Stomach (tissue), 8 donors: ENCODE measurements at regions not wholly inside any gene's neighbourhood (a gene's known extent, or its start where the extent isn't known, plus 50 kb on each side); places are given as distances from the start of the nearest gene placed in this dataset.

Source experiments
- DNase-seq, 2 donors: peaks; one replicate each; pipeline versions ENCODE4 v3.0.0 to v3.0.0-alpha.2; 2013 to 2019
- H3K27ac ChIP-seq, 5 donors: fragments of 200-600 bp in 4 of 5; sonication (generic) in 4 of 5; one replicate each; pipeline ENCODE4 v1.5.1; 2013 to 2019; ENCODE audit warnings: mild to moderate bottlenecking in 1 of 5, moderate library complexity in 1 of 5
- H3K27me3 ChIP-seq, 3 donors: fragments of 200-600 bp; sonication (generic); one replicate each; pipeline ENCODE4 v1.5.1; 2017 to 2019; ENCODE audit warnings: mixed run types in 1 of 3
- H3K36me3 ChIP-seq, 4 donors: fragments of 200-600 bp; sonication (generic); 1 replicate in 3 of 4; 2 replicates in 1 of 4; pipeline ENCODE4 v1.5.1; 2016 to 2019
- H3K4me1 ChIP-seq, 4 donors: fragments of 200-600 bp; sonication (generic); one replicate each; pipeline ENCODE4 v1.5.1; 2016 to 2019
- H3K4me3 ChIP-seq, 4 donors: fragments of 200-600 bp; sonication (generic) in 3 of 4; one replicate each; pipeline ENCODE4 v1.5.1; 2016 to 2019; ENCODE audit warnings: mild to moderate bottlenecking in 1 of 4
- H3K9me3 ChIP-seq, 4 donors: fragments of 200-600 bp; sonication (generic); one replicate each; pipeline ENCODE4 v1.5.1; 2016 to 2019
- EP300 ChIP-seq: sonication (generic); formaldehyde crosslinking; IDR thresholded peaks from one replicate; pipeline ENCODE4 v1.6.1; 2017; ENCODE audit warnings: antibody characterized with exemption
- POLR2A ChIP-seq, 4 donors: fragments of 450-650 bp; IDR thresholded peaks; one replicate each; pipeline ENCODE4 v1.6.1; 2016; ENCODE audit warnings: antibody characterized with exemption in 4 of 4, control low read depth in 2 of 4, mild to moderate bottlenecking in 1 of 4, moderate library complexity in 1 of 4
- POLR2AphosphoS5 ChIP-seq, 3 donors: sonication (generic); formaldehyde crosslinking; IDR thresholded peaks; one replicate each; pipeline ENCODE4 v1.6.1; 2016; ENCODE audit warnings: antibody characterized with exemption in 3 of 3
- WGBS, 5 donors: extraction: QIAGEN DNeasy Blood & Tissue Kit in 3 of 5; methylation state at CpG; one replicate each; pipeline versions ENCODE4 v1.1.5 to v1.1.7; 2013 to 2018; 5-methylcytosine and 5-hydroxymethylcytosine counted together
- intact Hi-C: fragments of 100-400 bp; cut with DNase I; formaldehyde crosslinking; loops from one replicate; pipeline ENCODE4 v1.15.1; 2023; ENCODE audit warnings: low total_unique reads
- TF ChIP-seq, protein P1 (sequence below), 7 experiments: fragments of 450-650 bp in 4 of 7; fragments of 200-600 bp in 3 of 7; sonication (generic) in 3 of 7; IDR thresholded peaks; one replicate each; pipeline ENCODE4 v1.5.1; 2016 to 2019; ENCODE audit warnings: antibody characterized with exemption in 7 of 7, control low read depth in 2 of 7, mild to moderate bottlenecking in 1 of 7
- donor health status: healthy with polysubstance abuse.
- donor health status: Bipolar disorder and iron deficiency.
- donor health status: healthy.

DNA sequence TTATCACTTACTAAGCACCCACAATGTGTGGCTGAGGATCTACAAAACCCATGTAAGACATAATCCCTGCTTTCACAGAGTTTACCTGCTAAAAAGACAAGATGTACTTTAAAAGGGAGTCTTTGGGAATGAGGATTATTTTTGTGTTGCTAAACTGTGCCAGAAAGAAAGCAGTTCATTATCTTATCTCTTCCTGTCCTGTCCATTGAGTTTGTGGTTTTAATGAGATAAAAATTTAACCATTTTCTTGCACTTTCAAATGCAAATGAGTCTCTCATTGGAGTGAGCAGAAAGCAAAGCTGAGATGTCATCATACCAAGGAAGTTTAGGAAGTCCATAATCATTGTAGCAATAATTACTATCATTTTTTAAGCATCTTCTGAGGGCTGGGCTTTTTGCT lies 231.2 kb upstream of the ADAMTS9 start:
- H3K4me1 ChIP-seq: peaks cover 0 to 15% (median 3%) of the 10 kb centered on the region in 4 donors
- intact Hi-C loops: no loop called here
- no peaks in the 10 kb centered on the region for H3K36me3 ChIP-seq
- H3K27ac ChIP-seq: no peak overlapping the region
- H3K27me3 ChIP-seq: no peaks in the 10 kb centered on the region
- no peak for DNase-seq
- H3K9me3 ChIP-seq: no peaks in the 10 kb centered on the region
- TF ChIP-seq EP300 (no peak), POLR2AphosphoS5 (IDR thresholded peaks at IDR 0.05) (no peak), POLR2A (IDR thresholded peaks at IDR 0.05) (no peak)
- TF ChIP-seq, protein P1, sequence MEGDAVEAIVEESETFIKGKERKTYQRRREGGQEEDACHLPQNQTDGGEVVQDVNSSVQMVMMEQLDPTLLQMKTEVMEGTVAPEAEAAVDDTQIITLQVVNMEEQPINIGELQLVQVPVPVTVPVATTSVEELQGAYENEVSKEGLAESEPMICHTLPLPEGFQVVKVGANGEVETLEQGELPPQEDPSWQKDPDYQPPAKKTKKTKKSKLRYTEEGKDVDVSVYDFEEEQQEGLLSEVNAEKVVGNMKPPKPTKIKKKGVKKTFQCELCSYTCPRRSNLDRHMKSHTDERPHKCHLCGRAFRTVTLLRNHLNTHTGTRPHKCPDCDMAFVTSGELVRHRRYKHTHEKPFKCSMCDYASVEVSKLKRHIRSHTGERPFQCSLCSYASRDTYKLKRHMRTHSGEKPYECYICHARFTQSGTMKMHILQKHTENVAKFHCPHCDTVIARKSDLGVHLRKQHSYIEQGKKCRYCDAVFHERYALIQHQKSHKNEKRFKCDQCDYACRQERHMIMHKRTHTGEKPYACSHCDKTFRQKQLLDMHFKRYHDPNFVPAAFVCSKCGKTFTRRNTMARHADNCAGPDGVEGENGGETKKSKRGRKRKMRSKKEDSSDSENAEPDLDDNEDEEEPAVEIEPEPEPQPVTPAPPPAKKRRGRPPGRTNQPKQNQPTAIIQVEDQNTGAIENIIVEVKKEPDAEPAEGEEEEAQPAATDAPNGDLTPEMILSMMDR (IDR thresholded peaks at IDR 0.05): no peak
- H3K4me3 ChIP-seq: no peak overlapping the region

DNA sequence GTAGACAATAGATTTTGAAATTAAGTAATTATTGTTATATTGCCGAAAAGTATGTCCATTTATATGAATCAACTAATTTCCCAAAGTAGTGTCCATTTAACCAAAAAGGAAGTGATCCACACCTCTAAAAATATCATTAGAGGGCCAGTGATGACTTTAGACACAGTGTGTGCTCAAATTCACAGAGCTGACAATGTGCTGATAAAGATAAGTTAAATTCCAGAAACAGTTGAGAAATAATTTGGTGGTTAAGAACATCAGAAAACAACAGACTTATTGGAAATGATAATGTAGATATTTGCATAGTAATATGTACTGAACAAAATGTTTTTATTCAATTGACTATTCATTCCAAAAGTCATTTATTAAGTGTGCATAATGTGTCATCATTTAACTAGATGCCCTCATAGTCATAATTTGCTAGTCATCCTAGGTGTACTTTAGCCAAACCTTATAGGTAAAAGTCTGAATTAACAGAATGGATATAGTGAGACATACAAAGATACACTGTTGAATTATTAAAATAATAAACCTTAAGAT lies 230.2 kb upstream of the ADAMTS9 start:
- TF ChIP-seq POLR2A (IDR thresholded peaks at IDR 0.05): no peak
- no peak for TF ChIP-seq EP300
- TF ChIP-seq, protein P1 (IDR thresholded peaks at IDR 0.05): no peak
- TF ChIP-seq POLR2AphosphoS5 (IDR thresholded peaks at IDR 0.05): no peak
- Histone ChIP-seq H3K27me3 (no peaks in the 10 kb centered on the region), H3K27ac (no peak overlapping the region), H3K9me3 (no peaks in the 10 kb centered on the region), H3K4me3 (no peak overlapping the region), H3K36me3 (no peaks in the 10 kb centered on the region), H3K4me1 (peaks cover 0 to 15% (median 3%) of the 10 kb centered on the region in 4 donors)
- intact Hi-C loops: no loop called here
- 78 to 93% (median 90%) methylated on average over 1 of the region's 1 CpG for WGBS, 5 donors
- no peak for DNase-seq

DNA sequence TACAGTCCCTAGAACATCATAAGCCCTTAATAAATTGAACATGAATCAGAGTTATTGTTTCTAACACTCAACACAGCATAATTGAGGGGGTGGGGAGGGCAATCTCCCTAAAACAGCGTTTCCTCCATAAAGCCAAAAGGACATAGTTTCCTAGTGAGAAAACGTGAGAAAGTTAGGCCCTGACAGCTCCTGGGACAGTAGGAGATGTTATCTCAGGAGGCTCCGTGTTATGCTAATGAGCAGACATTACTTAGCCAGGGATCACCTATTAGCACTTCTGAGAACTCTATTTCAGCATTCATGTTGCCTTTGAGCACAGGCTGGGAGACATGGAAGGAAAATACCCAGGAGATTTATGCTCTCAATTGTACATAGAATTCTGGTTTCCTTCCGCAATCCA lies 229.1 kb upstream of the ADAMTS9 start:
- Histone ChIP-seq H3K4me3 (no peak overlapping the region), H3K27ac (peak overlapping the region in 2 of 5 donors; percentile 30 to 53), H3K9me3 (no peaks in the 10 kb centered on the region), H3K27me3 (no peaks in the 10 kb centered on the region), H3K36me3 (no peaks in the 10 kb centered on the region), H3K4me1 (peaks cover 0 to 15% (median 3%) of the 10 kb centered on the region in 4 donors)
- intact Hi-C loops: no loop called here
- TF ChIP-seq POLR2AphosphoS5 (IDR thresholded peaks at IDR 0.05): no peak
- TF ChIP-seq, protein P1 (IDR thresholded peaks at IDR 0.05): no peak
- no peak for TF ChIP-seq EP300
- TF ChIP-seq POLR2A (IDR thresholded peaks at IDR 0.05): no peak
- 75 to 81% (median 80%) methylated on average over 4 of the region's 4 CpGs for WGBS, 5 donors
- no peak for DNase-seq

DNA sequence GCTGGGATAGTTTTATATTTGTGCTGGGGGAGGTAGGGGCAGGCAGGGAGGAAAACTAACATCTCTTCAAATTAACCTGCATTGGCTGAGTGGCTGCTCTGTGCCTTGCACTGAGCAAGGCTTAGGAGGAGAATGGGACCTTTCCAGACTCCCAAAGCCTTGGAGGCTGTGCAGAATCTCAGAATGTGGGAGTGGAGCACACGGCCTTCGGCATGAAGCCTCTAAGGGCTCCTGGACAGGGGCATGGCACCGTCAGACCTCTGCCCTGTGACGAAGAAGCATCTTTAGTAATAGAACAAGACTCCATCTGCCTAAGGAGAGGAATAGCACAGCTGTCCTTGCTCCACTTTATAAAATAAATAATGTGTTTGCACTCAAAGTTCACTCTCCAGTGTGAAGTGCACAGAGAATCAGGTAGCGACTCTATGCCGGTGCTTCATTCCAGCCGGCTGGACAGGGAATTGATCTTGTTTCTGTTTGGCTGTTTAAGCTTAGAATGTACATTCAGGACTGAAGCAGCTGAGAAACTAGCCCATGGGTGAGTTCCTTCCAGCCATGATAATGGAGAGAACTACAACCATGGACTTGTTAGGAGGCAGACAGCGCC lies 228.5 kb upstream of the ADAMTS9 start:
- Histone ChIP-seq H3K9me3 (no peaks in the 10 kb centered on the region), H3K27me3 (no peaks in the 10 kb centered on the region), H3K4me3 (no peak overlapping the region), H3K27ac (peak overlapping the region in 4 of 5 donors; percentile 10 to 53 (median 26)), H3K4me1 (peaks cover 0 to 15% (median 3%) of the 10 kb centered on the region in 4 donors), H3K36me3 (no peaks in the 10 kb centered on the region)
- WGBS, 5 donors: 82 to 89% (median 85%) methylated on average over 8 of the region's 8 CpGs
- TF ChIP-seq POLR2A (IDR thresholded peaks at IDR 0.05) (no peak), POLR2AphosphoS5 (IDR thresholded peaks at IDR 0.05) (no peak), EP300 (no peak)
- TF ChIP-seq, protein P1 (IDR thresholded peaks at IDR 0.05): no peak
- no peak for DNase-seq
- intact Hi-C loops: no loop called here
